ENCODE measurements at regions not wholly inside any gene's neighbourhood (a gene's known extent, or its start where the extent isn't known, plus 50 kb on each side); places are given as distances from the start of the nearest gene placed in this dataset.
"Not testable (repeated sequence)": the region's sequence is repeated elsewhere in the genome, so short reads cannot be mapped to it uniquely, and the experiment has no call there.

DNA sequence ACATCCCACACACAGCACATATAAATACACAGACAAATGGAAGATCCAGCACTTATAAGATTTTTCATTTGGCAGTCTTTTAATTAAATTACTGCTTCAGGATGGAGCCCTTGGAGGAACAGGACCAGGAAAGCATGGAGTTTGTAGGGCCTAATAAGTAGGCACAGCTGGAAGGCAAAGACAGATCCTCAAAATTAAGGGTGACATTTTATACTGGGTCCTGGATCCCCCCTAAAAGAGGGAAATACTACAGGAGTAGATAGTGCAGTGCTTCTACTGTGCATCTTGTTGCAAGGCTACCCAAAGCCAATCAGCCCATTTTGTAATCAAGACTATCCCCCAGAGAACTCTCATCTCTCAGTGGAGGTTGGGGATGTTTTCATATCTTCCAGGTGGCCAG lies 1860.7 kb upstream of the PCDH10 start:
- Histone ChIP-seq H3K4me3 (ENCODE audit: low read length) (no peak overlapping the region), H3K36me3 (ENCODE audit: control insufficient read depth, low read depth, low read length) (no peaks in the 10 kb centered on the region), H3K9ac (ENCODE audit: low read length) (no peak overlapping the region), H3K4me1 (ENCODE audit: control insufficient read depth, low read depth, low read length) (no peaks in the 10 kb centered on the region), H3K27ac (ENCODE audit: low read length) (no peak overlapping the region), H3K27me3 (ENCODE audit: control insufficient read depth, insufficient read depth, low read length) (no peaks in the 10 kb centered on the region), H3K9me3 (ENCODE audit: control insufficient read depth, low read depth, low read length) (peaks cover 40% of the 10 kb centered on the region)

DNA sequence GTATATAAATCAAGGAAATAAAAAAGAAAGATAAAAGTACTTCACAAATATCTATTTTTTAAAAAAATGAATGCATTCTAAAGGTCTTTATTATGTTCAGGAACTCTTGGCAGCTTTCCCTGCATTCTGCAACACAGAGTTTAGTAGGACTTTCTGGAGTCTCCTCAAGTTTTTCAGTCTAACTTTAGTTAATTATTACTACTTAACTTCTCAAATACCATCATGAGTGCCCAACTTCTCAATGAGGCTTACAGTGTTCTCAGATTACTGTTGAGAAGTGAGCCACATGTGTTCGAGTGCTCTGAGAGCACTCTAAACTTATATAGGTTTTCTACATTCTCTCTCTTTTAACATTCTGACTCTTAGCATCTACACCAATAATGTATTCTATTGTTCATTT lies 1852.9 kb upstream of the PCDH10 start:
- H3K9me3 ChIP-seq (ENCODE audit: control insufficient read depth, low read depth, low read length): peaks cover 2% of the 10 kb centered on the region
- H3K27me3 ChIP-seq (ENCODE audit: control insufficient read depth, insufficient read depth, low read length): no peaks in the 10 kb centered on the region
- no peaks in the 10 kb centered on the region for H3K4me1 ChIP-seq (ENCODE audit: control insufficient read depth, low read depth, low read length)
- H3K27ac ChIP-seq (ENCODE audit: low read length): no peak overlapping the region
- H3K36me3 ChIP-seq (ENCODE audit: control insufficient read depth, low read depth, low read length): no peaks in the 10 kb centered on the region
- no peak overlapping the region for H3K4me3 ChIP-seq (ENCODE audit: low read length)
- H3K9ac ChIP-seq (ENCODE audit: low read length): no peak overlapping the region

DNA sequence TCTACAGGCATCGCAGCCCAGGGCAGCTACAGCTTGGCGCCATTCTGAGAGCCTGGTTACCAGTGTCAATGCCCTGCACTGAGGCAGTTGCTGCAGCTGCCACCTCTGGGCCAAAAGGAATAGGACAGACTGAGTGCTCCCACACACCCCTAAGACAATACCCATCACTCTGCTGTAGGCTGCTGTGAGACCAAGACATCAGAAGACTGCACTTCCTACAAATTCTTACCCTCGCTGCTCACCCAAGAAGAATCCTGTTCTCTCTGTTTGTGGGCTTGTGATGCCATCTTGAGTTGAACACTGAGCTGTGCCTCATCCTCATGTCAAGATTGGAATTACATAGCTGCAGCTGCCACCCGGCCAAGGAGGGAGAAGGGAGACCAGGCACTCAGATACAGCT lies 1847.0 kb upstream of the PCDH10 start:
- Histone ChIP-seq H3K9me3 (ENCODE audit: control insufficient read depth, low read depth, low read length) (no peaks in the 10 kb centered on the region), H3K36me3 (ENCODE audit: control insufficient read depth, low read depth, low read length) (no peaks in the 10 kb centered on the region), H3K27me3 (ENCODE audit: control insufficient read depth, insufficient read depth, low read length) (no peaks in the 10 kb centered on the region), H3K9ac (ENCODE audit: low read length) (no peak overlapping the region), H3K27ac (ENCODE audit: low read length) (no peak overlapping the region), H3K4me1 (ENCODE audit: control insufficient read depth, low read depth, low read length) (peaks cover 3% of the 10 kb centered on the region), H3K4me3 (ENCODE audit: low read length) (no peak overlapping the region)

DNA sequence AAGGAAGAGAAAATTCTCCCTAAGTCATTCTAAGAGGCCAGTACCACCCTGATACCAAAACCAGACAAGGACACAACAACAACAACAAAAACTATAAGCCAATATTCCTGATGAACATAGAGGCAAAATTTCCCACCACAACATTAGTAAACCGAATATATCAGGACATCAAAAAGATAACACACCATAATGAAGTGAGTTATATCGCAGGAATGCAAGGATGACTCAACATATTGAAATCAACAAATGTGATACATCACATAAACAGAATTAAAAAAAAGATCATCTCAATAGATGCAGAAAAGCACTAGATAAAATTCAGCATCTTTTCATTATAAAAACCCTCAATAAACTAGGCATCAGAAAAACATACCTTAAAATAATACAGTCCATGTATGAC lies 1844.4 kb upstream of the PCDH10 start:
- Histone ChIP-seq H3K9me3 (ENCODE audit: control insufficient read depth, low read depth, low read length) (no peaks in the 10 kb centered on the region), H3K4me3 (ENCODE audit: low read length) (no peak overlapping the region)

DNA sequence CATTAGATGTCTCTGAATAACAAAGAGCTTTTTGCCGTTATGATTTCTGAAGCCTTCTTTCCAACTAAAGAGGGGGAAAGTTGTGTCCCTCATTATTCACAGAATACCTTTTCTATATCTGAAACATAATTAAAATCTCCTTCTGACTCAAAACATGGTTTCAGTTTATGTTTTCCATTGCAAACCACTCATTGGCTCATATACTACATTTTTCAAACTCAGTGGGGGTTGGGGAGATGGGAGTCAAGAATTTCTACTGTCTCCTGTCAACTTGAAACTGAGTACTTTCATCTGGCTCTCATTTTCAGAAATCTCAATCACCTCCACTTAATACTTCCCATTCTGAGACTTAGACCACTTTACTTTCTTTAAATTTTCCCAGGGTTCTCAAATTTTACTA lies 1839.5 kb upstream of the PCDH10 start:
- no peak overlapping the region for H3K9ac ChIP-seq (ENCODE audit: low read length)
- no peaks in the 10 kb centered on the region for H3K4me1 ChIP-seq (ENCODE audit: control insufficient read depth, low read depth, low read length)
- no peak overlapping the region for H3K4me3 ChIP-seq (ENCODE audit: low read length)
- H3K36me3 ChIP-seq (ENCODE audit: control insufficient read depth, low read depth, low read length): no peaks in the 10 kb centered on the region
- no peaks in the 10 kb centered on the region for H3K27me3 ChIP-seq (ENCODE audit: control insufficient read depth, insufficient read depth, low read length)
- no peaks in the 10 kb centered on the region for H3K9me3 ChIP-seq (ENCODE audit: control insufficient read depth, low read depth, low read length)
- no peak overlapping the region for H3K27ac ChIP-seq (ENCODE audit: low read length)

More for the DNA sequence above, 1844.4 kb upstream of the PCDH10 start:
- peaks cover 3% of the 10 kb centered on the region for H3K4me1 ChIP-seq (ENCODE audit: control insufficient read depth, low read depth, low read length)
- no peaks in the 10 kb centered on the region for H3K36me3 ChIP-seq (ENCODE audit: control insufficient read depth, low read depth, low read length)
- H3K9ac ChIP-seq (ENCODE audit: low read length): no peak overlapping the region
- H3K27me3 ChIP-seq (ENCODE audit: control insufficient read depth, insufficient read depth, low read length): no peaks in the 10 kb centered on the region
- no peak overlapping the region for H3K27ac ChIP-seq (ENCODE audit: low read length)

DNA sequence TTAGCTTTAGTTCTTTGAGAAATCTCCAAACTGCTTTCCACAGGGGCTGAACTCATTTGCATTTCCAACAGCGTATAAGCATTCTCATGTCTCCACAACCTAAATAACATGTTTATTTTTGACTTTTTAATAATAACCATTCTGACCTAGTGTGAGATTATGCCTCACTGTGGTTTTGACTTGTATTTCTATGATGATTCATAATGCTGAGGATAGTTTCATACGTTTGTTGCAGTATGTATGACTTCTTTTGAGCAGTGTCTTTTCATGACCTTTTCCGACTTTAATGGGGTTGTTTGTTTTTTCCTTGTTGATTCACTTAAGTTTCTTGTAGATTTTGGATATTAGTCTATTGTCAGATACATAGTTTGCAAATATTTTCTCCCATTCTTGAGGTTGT lies 1833.0 kb upstream of the PCDH10 start:
- no peak overlapping the region for H3K9ac ChIP-seq (ENCODE audit: low read length)

DNA sequence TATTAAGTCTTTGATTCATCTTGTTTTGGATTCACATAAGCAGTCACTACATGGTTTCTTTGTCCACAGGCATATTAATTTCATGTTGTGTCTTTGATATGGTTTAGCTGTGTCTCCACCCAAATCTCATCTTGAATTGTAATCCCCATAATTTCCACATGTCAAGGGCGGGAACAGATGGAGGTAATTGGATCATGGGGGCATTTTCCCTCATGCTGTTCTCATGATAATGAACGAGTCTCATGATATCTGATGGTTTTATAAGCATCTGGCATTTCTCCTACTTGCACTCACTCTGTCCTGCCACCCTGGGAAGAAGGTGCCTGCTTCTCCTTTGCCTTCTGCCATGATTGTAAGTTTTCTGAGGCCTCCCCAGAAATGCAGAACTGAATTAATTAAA lies 1811.2 kb upstream of the PCDH10 start:
- no peak overlapping the region for H3K4me3 ChIP-seq (ENCODE audit: low read length)
- H3K9me3 ChIP-seq (ENCODE audit: control insufficient read depth, low read depth, low read length): no peaks in the 10 kb centered on the region
- H3K27ac ChIP-seq (ENCODE audit: low read length): no peak overlapping the region
- no peaks in the 10 kb centered on the region for H3K4me1 ChIP-seq (ENCODE audit: control insufficient read depth, low read depth, low read length)
- H3K27me3 ChIP-seq (ENCODE audit: control insufficient read depth, insufficient read depth, low read length): no peaks in the 10 kb centered on the region
- H3K36me3 ChIP-seq (ENCODE audit: control insufficient read depth, low read depth, low read length): no peaks in the 10 kb centered on the region
- no peak overlapping the region for H3K9ac ChIP-seq (ENCODE audit: low read length)

More for the DNA sequence above, 1833.0 kb upstream of the PCDH10 start:
- Histone ChIP-seq H3K4me1 (ENCODE audit: control insufficient read depth, low read depth, low read length) (no peaks in the 10 kb centered on the region), H3K9me3 (ENCODE audit: control insufficient read depth, low read depth, low read length) (no peaks in the 10 kb centered on the region), H3K4me3 (ENCODE audit: low read length) (no peak overlapping the region), H3K36me3 (ENCODE audit: control insufficient read depth, low read depth, low read length) (no peaks in the 10 kb centered on the region), H3K27me3 (ENCODE audit: control insufficient read depth, insufficient read depth, low read length) (no peaks in the 10 kb centered on the region), H3K27ac (ENCODE audit: low read length) (no peak overlapping the region)

DNA sequence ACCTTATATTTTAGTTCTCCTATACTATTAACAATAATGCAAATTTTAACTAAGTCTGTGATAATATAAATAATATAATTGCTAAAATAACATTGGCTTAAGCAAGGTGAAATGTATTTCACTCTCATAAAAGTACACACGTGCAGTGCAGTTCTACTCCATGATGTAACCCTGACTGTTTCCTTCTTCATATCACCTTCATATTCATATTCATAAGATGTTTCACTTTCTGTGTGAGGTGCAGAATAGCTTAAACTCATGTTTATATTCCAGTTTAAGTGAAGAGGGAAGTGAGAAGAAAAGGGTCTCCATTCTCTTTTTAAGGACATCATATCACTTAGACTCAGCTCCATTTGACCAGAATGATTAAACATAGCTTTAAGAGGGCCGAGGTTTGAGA lies 1810.0 kb upstream of the PCDH10 start:
- Histone ChIP-seq H3K27me3 (ENCODE audit: control insufficient read depth, insufficient read depth, low read length) (no peaks in the 10 kb centered on the region), H3K27ac (ENCODE audit: low read length) (no peak overlapping the region), H3K4me1 (ENCODE audit: control insufficient read depth, low read depth, low read length) (no peaks in the 10 kb centered on the region), H3K9ac (ENCODE audit: low read length) (no peak overlapping the region), H3K4me3 (ENCODE audit: low read length) (no peak overlapping the region), H3K9me3 (ENCODE audit: control insufficient read depth, low read depth, low read length) (no peaks in the 10 kb centered on the region), H3K36me3 (ENCODE audit: control insufficient read depth, low read depth, low read length) (no peaks in the 10 kb centered on the region)

DNA sequence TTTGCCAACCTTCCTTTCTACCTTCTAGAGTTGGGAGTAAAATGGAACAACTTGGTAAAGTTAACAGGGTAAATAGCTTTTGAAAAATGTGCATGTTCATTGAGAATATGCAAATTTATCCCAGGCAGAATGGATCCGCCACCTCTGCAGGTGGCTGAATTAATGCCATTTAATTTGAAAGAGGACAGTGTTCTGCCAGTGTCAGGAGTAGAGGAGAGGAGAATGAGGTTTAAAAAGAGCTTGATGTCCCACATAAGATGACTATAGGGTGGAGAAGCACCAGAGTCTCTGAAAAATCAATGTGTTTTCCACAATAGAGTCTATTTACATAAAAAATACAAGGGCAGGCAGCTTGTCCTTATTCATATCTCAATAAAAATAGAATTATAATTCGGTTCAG lies 1804.3 kb upstream of the PCDH10 start:
- H3K27me3 ChIP-seq (ENCODE audit: control insufficient read depth, insufficient read depth, low read length): no peaks in the 10 kb centered on the region
- no peak overlapping the region for H3K27ac ChIP-seq (ENCODE audit: low read length)
- H3K9me3 ChIP-seq (ENCODE audit: control insufficient read depth, low read depth, low read length): no peaks in the 10 kb centered on the region
- no peak overlapping the region for H3K9ac ChIP-seq (ENCODE audit: low read length)
- H3K4me3 ChIP-seq (ENCODE audit: low read length): no peak overlapping the region
- H3K36me3 ChIP-seq (ENCODE audit: control insufficient read depth, low read depth, low read length): no peaks in the 10 kb centered on the region
- peaks cover 39% of the 10 kb centered on the region for H3K4me1 ChIP-seq (ENCODE audit: control insufficient read depth, low read depth, low read length)

DNA sequence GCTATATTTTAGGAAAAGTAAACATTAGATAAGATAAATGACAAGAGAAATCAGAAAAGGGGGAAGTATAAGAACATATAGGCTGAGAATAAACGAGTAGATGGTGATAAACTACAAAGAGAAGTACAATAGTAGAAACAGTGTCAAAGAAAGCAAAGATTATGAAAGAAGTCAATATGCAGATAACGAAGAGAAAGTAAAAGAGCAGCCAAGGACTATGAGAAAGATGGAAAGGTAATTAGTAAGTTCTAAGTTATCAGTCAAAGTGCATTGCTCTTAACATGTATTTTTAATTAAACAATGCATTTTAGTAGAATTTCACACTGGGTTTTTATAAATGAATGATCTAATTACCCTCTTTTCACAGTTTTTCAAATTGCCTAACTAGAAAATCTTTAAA lies 1801.3 kb upstream of the PCDH10 start:
- Histone ChIP-seq H3K9ac (ENCODE audit: low read length) (no peak overlapping the region), H3K36me3 (ENCODE audit: control insufficient read depth, low read depth, low read length) (no peaks in the 10 kb centered on the region), H3K4me3 (ENCODE audit: low read length) (no peak overlapping the region), H3K4me1 (ENCODE audit: control insufficient read depth, low read depth, low read length) (peaks cover 39% of the 10 kb centered on the region), H3K27ac (ENCODE audit: low read length) (no peak overlapping the region), H3K9me3 (ENCODE audit: control insufficient read depth, low read depth, low read length) (no peaks in the 10 kb centered on the region), H3K27me3 (ENCODE audit: control insufficient read depth, insufficient read depth, low read length) (no peaks in the 10 kb centered on the region)

DNA sequence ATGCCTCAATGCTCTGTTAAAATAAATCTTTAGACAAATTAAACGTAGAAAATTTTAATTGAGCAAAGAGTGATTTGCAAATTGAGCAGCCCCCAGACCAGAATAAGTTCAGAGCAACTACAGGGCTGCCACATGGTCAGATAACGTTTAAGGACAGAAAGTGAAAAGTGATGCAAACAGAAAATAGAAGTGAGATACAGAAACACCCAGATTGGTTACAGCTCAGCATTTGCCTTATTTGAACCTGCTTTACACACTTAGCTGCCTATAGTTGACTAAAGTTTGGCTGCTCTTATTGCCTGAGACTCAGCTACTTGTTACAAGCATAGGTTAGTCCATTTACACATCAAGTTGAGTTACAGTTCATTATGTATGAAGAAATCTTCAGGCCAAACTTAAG lies 1800.8 kb upstream of the PCDH10 start:
- no peaks in the 10 kb centered on the region for H3K27me3 ChIP-seq (ENCODE audit: control insufficient read depth, insufficient read depth, low read length)
- H3K9ac ChIP-seq (ENCODE audit: low read length): no peak overlapping the region
- no peak overlapping the region for H3K4me3 ChIP-seq (ENCODE audit: low read length)
- no peaks in the 10 kb centered on the region for H3K9me3 ChIP-seq (ENCODE audit: control insufficient read depth, low read depth, low read length)
- H3K27ac ChIP-seq (ENCODE audit: low read length): no peak overlapping the region
- no peaks in the 10 kb centered on the region for H3K36me3 ChIP-seq (ENCODE audit: control insufficient read depth, low read depth, low read length)
- H3K4me1 ChIP-seq (ENCODE audit: control insufficient read depth, low read depth, low read length): peaks cover 39% of the 10 kb centered on the region

DNA sequence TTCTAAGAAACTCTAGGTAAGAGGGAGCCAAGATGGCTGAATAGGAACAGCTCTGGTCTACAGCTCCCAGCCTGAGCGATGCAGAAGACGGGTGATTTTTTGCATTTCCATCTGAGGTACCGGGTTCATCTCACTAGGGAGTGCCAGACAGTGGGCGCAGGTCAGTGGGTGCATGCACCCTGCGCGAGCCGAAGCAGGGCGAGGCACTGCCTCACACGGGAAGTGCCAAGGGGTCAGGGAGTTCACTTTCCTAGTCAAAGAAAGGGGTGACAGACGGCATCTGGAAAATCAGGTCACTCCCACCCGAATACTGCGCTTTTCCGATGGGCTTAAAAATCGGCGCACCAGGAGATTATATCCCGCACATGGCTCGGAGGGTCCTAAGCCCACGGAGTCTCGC lies 1796.7 kb upstream of the PCDH10 start:
- not testable (repeated sequence) for H3K9ac ChIP-seq (ENCODE audit: low read length); H3K36me3 ChIP-seq (ENCODE audit: control insufficient read depth, low read depth, low read length); H3K9me3 ChIP-seq (ENCODE audit: control insufficient read depth, low read depth, low read length); H3K4me3 ChIP-seq (ENCODE audit: low read length); H3K27me3 ChIP-seq (ENCODE audit: control insufficient read depth, insufficient read depth, low read length); H3K27ac ChIP-seq (ENCODE audit: low read length); H3K4me1 ChIP-seq (ENCODE audit: control insufficient read depth, low read depth, low read length)

All from iPS-18a (cell line).